MCF 10A (cell line): ENCODE measurements at regions not wholly inside any gene's neighbourhood (a gene's known extent, or its start where the extent isn't known, plus 50 kb on each side); places are given as distances from the start of the nearest gene placed in this dataset.

Source experiments
- BruUV-seq: library from RNA; stranded (reverse); fragments of 400-500 nt; replicated peaks from 2 replicates; lab custom pipeline; 2021; lab: Mats Ljungman, UMichigan
- CTCF ChIA-PET: fragments of 300-600 bp; sonication (Branson Sonifier 250); formaldehyde crosslinking; extraction: SDS; loops from one replicate; lab custom pipeline; 2021; ENCODE audit warnings: antibody characterized with exemption, inconsistent platforms; lab: Yijun Ruan, JAX
- POLR2A ChIA-PET: fragments of 300-600, 350-650 bp; sonication (Branson Sonifier 250); formaldehyde crosslinking; extraction: SDS; loops from one replicate; lab custom pipeline; 2020; ENCODE audit warnings: antibody characterized with exemption, inconsistent platforms; lab: Yijun Ruan, JAX
- DNase-seq: peaks from one replicate; pipeline ENCODE4 v3.0.0-alpha.2; 2018; ENCODE audit not compliant: unreplicated experiment
- H3K27ac Mint-ChIP-seq: one replicate; pipeline ENCODE4 v1.8.0; 2022; ENCODE audit warnings: mild to moderate bottlenecking, low read depth, mixed read lengths; ENCODE audit not compliant: unreplicated experiment
- H3K27me3 Mint-ChIP-seq: one replicate; pipeline ENCODE4 v1.8.0; 2022; ENCODE audit warnings: mixed read lengths; ENCODE audit not compliant: insufficient read depth, unreplicated experiment
- H3K36me3 Mint-ChIP-seq: one replicate; pipeline ENCODE4 v1.8.0; 2022; ENCODE audit warnings: mild to moderate bottlenecking, moderate library complexity, mixed read lengths; ENCODE audit not compliant: insufficient read depth, unreplicated experiment
- H3K4me1 Mint-ChIP-seq: one replicate; pipeline ENCODE4 v1.8.0; 2022; ENCODE audit warnings: mixed read lengths; ENCODE audit not compliant: insufficient read depth, unreplicated experiment
- H3K4me3 Mint-ChIP-seq: one replicate; pipeline ENCODE4 v1.8.0; 2022; ENCODE audit warnings: mild to moderate bottlenecking, moderate library complexity, mixed read lengths; ENCODE audit not compliant: unreplicated experiment
- H3K9me3 Mint-ChIP-seq: one replicate; pipeline ENCODE4 v1.8.0; 2022; ENCODE audit warnings: mixed read lengths; ENCODE audit not compliant: unreplicated experiment
- CTCF ChIP-seq: fragments of 200-600 bp; IDR thresholded peaks from one replicate; pipeline ENCODE4 v1.8.0; 2022; ENCODE audit warnings: antibody characterized with exemption, mild to moderate bottlenecking; ENCODE audit not compliant: unreplicated experiment
- intact Hi-C: fragments of 100-400 bp; cut with micrococcal nuclease; formaldehyde crosslinking; loops from 2 replicates; pipeline ENCODE4 v1.14.1; 2022

- Mint-ChIP-seq H3K4me1 (peaks cover 9% of the 10 kb centered on the region), H3K4me3 (no peak overlapping the region), H3K27ac (no peak overlapping the region), H3K9me3 (peaks cover 1% of the 10 kb centered on the region), H3K36me3 (no peaks in the 10 kb centered on the region), H3K27me3 (no peaks in the 10 kb centered on the region)
- POLR2A ChIA-PET: interaction anchor here (0.7 to 1.5 kb wide), 3 partner anchors 8 to 13 kb away, joined by 3 to 10 read pairs (median 3); no protein-coding TSS in a partner anchor
- intact Hi-C loops: no loop called here
- DNase-seq: peak; percentile 81
- TF ChIP-seq CTCF: no peak
- no TSS peak for BruUV-seq
- CTCF ChIA-PET: interaction anchor here (0.5 to 1.1 kb wide), 2 partner anchors 13 to 132 kb away, joined by 3 to 5 read pairs; no protein-coding TSS in a partner anchor
Observed at GRCh38 chr3:190252080-190252479, 70.2 kb downstream of the CLDN1 start.

GRCh38 chr3:190249414-190249813 lies 72.8 kb downstream of the CLDN1 start:
- intact Hi-C loops: no loop called here
- peaks cover 21% of the 10 kb centered on the region for H3K9me3 Mint-ChIP-seq
- CTCF ChIA-PET: interaction anchor here (1.1 kb wide), 1 partner anchor 24 kb away, joined by 3 read pairs; no protein-coding TSS in a partner anchor
- TF ChIP-seq CTCF: no peak
- no peak overlapping the region for H3K4me3 Mint-ChIP-seq
- no peaks in the 10 kb centered on the region for H3K27me3 Mint-ChIP-seq
- no peak overlapping the region for H3K27ac Mint-ChIP-seq
- H3K4me1 Mint-ChIP-seq: peaks cover 9% of the 10 kb centered on the region
- H3K36me3 Mint-ChIP-seq: no peaks in the 10 kb centered on the region
- POLR2A ChIA-PET: interaction anchor here (1.0 kb wide), 1 partner anchor 8 kb away, joined by 3 read pairs; no protein-coding TSS in a partner anchor
- BruUV-seq: no TSS peak
- no peak for DNase-seq

GRCh38 chr3:190242147-190242546 lies 80.1 kb downstream of the CLDN1 start:
- Mint-ChIP-seq H3K9me3 (peaks cover 29% of the 10 kb centered on the region), H3K36me3 (no peaks in the 10 kb centered on the region), H3K27ac (no peak overlapping the region), H3K27me3 (no peaks in the 10 kb centered on the region), H3K4me1 (no peaks in the 10 kb centered on the region), H3K4me3 (no peak overlapping the region)
- ChIA-PET CTCF (no interaction called here), POLR2A (no interaction called here)
- DNase-seq: no peak
- no TSS peak for BruUV-seq
- no peak for TF ChIP-seq CTCF
- intact Hi-C loops: no loop called here

- DNase-seq: no peak
- intact Hi-C loops: no loop called here
- POLR2A ChIA-PET: interaction anchor here (0.6 to 1.4 kb wide), 2 partner anchors 16 to 24 kb away, joined by 3 to 4 read pairs; no protein-coding TSS in a partner anchor
- no TSS peak for BruUV-seq
- no peak overlapping the region for H3K27ac Mint-ChIP-seq
- CTCF ChIA-PET: interaction anchor here (1.3 to 1.8 kb wide), 2 partner anchors 27 to 84 kb away, joined by 5 read pairs; partner anchors contain the start of gene CLDN1
- H3K36me3 Mint-ChIP-seq: no peaks in the 10 kb centered on the region
- H3K4me3 Mint-ChIP-seq: no peak overlapping the region
- no peaks in the 10 kb centered on the region for H3K4me1 Mint-ChIP-seq
- TF ChIP-seq CTCF: no peak
- peaks cover 7% of the 10 kb centered on the region for H3K9me3 Mint-ChIP-seq
- no peaks in the 10 kb centered on the region for H3K27me3 Mint-ChIP-seq
Observed at GRCh38 chr3:190239325-190239724, 82.9 kb downstream of the CLDN1 start.
